Lung (tissue), 11 donors: ENCODE measurements at regions not wholly inside any gene's neighbourhood (a gene's known extent, or its start where the extent isn't known, plus 50 kb on each side); places are given as distances from the start of the nearest gene placed in this dataset.

Experiments used
- ATAC-seq: fragments of 200-7000 bp; cut with Tn5 transposase; one replicate; pipeline ENCODE4 v1.9.1; 2020; ENCODE audit warnings: moderate number of reproducible peaks; ENCODE audit not compliant: insufficient read depth, low FRiP score
- DNase-seq, 3 donors: peaks; one replicate each; pipeline ENCODE4 v3.0.0-alpha.2; 2013 to 2017
- H3K27ac ChIP-seq, 2 donors: one replicate each; pipeline ENCODE4 v1.5.1; 2013; ENCODE audit warnings: mild to moderate bottlenecking in 2 of 2, moderate library complexity in 2 of 2, control low read depth in 1 of 2, inconsistent platforms in 1 of 2, low read depth in 1 of 2, low read length in 1 of 2
- H3K27me3 ChIP-seq, 3 donors: one replicate each; pipeline ENCODE4 v1.5.1; 2013; ENCODE audit warnings: low read length in 2 of 3; ENCODE audit not compliant: control insufficient read depth in 3 of 3, insufficient read depth in 3 of 3
- H3K36me3 ChIP-seq, 4 donors: one replicate each; pipeline ENCODE4 v1.5.1; 2013; ENCODE audit warnings: low read length in 4 of 4, mild to moderate bottlenecking in 1 of 4, moderate library complexity in 1 of 4; ENCODE audit not compliant: control insufficient read depth in 4 of 4, insufficient read depth in 4 of 4
- H3K4me1 ChIP-seq, 5 donors: one replicate each; pipeline ENCODE4 v1.5.1; 2013; ENCODE audit warnings: low read length in 5 of 5, mild to moderate bottlenecking in 2 of 5, moderate library complexity in 1 of 5; ENCODE audit not compliant: control insufficient read depth in 5 of 5, insufficient read depth in 5 of 5
- H3K4me3 ChIP-seq: one replicate; pipeline ENCODE4 v1.5.1; 2013; ENCODE audit warnings: mild to moderate bottlenecking, control low read depth, moderate library complexity
- H3K9ac ChIP-seq, 2 donors: one replicate each; pipeline ENCODE4 v1.5.1; 2013; ENCODE audit warnings: low read length in 2 of 2, control low read depth in 1 of 2; ENCODE audit not compliant: insufficient read depth in 1 of 2
- H3K9me3 ChIP-seq, 4 donors: one replicate each; pipeline ENCODE4 v1.5.1; 2013; ENCODE audit warnings: low read length in 3 of 4, mild to moderate bottlenecking in 1 of 4, moderate library complexity in 1 of 4; ENCODE audit not compliant: control insufficient read depth in 4 of 4, insufficient read depth in 3 of 4
- WGBS, 2 donors: extraction: QIAGEN DNeasy Blood & Tissue Kit; methylation state at CpG; one replicate each; pipeline ENCODE4 v1.1.7; 2013; 5-methylcytosine and 5-hydroxymethylcytosine counted together
- TF ChIP-seq, protein P1 (sequence below): IDR thresholded peaks from 2 replicates; pipeline ENCODE4 v1.5.1; 2012; ENCODE audit warnings: mild to moderate bottlenecking; ENCODE audit errors: control extremely low read depth, extremely low read depth
- donor health status: control.
- donor health status: control.
- donor health status: Bipolar disorder and iron deficiency.
- donor health status: healthy.
- donor health status: DM: yes; HTN: yes; CAD: no.

DNA sequence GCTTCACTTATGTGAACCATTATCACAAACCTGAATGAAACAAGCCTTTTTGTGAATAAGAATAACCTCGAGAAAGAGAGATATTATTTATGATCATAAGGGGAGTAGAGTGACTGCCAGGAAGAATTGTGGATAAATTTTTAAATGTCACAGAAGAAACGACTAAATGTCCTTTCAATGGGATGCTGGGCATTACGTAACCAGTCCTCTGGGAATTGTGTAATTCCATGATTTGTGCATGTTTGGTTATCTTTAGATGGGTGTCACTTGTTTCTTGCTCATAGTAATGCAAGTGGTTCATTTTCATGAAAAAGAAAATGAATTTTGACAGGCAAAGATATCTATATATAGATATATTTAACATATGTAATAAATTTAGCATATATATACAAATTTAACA, 379.5 kb upstream of the AGTR1 start:
- ATAC-seq (no peak), DNase-seq (no peak)
- no peak overlapping the region for H3K9ac ChIP-seq
- peaks cover 0 to 4% (median 0%) of the 10 kb centered on the region in 5 donors for H3K4me1 ChIP-seq
- 79 to 84% methylated on average over 3 of the region's 3 CpGs for WGBS, 2 donors
- H3K36me3 ChIP-seq, result no peaks in the 10 kb centered on the region
- H3K4me3 ChIP-seq, result no peak overlapping the region
- no peak overlapping the region for H3K27ac ChIP-seq
- no peaks in the 10 kb centered on the region for H3K9me3 ChIP-seq
- TF ChIP-seq, protein P1, sequence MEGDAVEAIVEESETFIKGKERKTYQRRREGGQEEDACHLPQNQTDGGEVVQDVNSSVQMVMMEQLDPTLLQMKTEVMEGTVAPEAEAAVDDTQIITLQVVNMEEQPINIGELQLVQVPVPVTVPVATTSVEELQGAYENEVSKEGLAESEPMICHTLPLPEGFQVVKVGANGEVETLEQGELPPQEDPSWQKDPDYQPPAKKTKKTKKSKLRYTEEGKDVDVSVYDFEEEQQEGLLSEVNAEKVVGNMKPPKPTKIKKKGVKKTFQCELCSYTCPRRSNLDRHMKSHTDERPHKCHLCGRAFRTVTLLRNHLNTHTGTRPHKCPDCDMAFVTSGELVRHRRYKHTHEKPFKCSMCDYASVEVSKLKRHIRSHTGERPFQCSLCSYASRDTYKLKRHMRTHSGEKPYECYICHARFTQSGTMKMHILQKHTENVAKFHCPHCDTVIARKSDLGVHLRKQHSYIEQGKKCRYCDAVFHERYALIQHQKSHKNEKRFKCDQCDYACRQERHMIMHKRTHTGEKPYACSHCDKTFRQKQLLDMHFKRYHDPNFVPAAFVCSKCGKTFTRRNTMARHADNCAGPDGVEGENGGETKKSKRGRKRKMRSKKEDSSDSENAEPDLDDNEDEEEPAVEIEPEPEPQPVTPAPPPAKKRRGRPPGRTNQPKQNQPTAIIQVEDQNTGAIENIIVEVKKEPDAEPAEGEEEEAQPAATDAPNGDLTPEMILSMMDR, result no peak
- H3K27me3 ChIP-seq, result no peaks in the 10 kb centered on the region

DNA sequence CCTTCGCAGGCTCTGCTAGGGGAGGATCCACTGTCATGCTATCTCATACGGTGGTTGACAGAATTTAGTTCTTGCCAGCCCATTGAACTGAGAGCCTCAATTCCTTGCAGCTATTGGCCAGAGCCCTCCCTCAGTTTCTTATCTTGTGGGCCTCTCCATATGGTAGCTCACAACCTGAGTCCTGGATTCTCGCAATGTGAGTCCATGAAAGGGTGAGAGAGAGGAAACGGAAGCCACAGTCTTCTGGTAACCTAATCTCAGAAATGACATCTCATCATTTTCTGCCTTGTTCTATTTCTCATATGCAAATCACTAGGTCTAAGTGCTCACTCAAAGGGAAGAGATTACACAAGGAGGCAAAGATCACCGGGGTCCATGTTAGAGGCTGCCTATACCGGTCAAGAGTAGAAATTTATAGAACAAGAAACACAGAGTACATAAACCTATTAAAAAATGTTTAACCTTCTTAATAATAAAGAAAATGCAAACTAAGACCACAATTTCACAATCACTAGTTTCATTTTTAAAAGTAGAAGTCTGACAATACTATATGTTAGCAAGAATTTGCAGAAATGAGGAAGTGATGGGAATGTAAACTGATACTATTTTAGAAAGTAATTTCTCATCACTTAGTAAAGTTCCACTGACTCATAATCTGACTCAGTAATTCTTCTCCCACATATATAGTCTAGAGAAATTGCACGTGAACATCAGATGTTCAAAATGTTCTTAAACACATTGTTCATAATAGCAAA, 378.4 kb upstream of the AGTR1 start:
- peak; percentile 55 for ATAC-seq
- Histone ChIP-seq H3K9ac (no peak overlapping the region), H3K36me3 (no peaks in the 10 kb centered on the region), H3K27me3 (no peaks in the 10 kb centered on the region), H3K27ac (no peak overlapping the region), H3K4me3 (no peak overlapping the region), H3K9me3 (no peaks in the 10 kb centered on the region), H3K4me1 (peaks cover 0 to 4% (median 0%) of the 10 kb centered on the region in 5 donors)
- TF ChIP-seq, protein P1, result no peak
- DNase-seq, result peak in 2 of 3 donors; percentile 29 to 48
- 50 to 61% methylated on average over 7 of the region's 7 CpGs for WGBS, 2 donors

DNA sequence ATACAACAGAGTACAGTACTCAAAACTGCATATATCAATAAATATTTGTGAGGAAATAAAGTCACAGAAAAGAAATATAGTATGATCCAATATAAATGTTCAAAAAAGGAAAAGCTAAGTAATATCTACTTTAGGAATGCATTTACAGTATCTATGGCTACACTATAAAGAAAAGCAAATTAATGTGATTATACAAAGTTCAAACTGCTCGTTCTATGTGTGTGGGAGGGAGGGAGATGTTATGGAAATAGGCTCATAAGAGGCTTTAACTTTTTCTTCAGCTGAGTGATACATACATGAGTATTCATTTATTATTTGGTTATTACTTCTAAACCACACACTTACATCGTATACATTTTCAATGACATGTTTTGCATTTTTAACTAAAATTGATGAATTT, 377.7 kb upstream of the AGTR1 start:
- ATAC-seq, result no peak
- TF ChIP-seq, protein P1, result no peak
- Histone ChIP-seq H3K36me3 (no peaks in the 10 kb centered on the region), H3K9ac (no peak overlapping the region), H3K4me1 (peaks cover 0 to 4% (median 0%) of the 10 kb centered on the region in 5 donors), H3K9me3 (no peaks in the 10 kb centered on the region), H3K27me3 (no peaks in the 10 kb centered on the region), H3K4me3 (no peak overlapping the region), H3K27ac (no peak overlapping the region)
- peak in 2 of 3 donors; percentile 14 for DNase-seq
- WGBS, 2 donors, result 69 to 79% methylated on average over 2 of the region's 2 CpGs
